Thoracic aorta (tissue), 2 donors: ENCODE measurements at regions not wholly inside any gene's neighbourhood (a gene's known extent, or its start where the extent isn't known, plus 50 kb on each side); places are given as distances from the start of the nearest gene placed in this dataset.

Source experiments
- ATAC-seq: fragments of 150-250 bp; one replicate; pipeline ENCODE4 v1.8.0; 2017; ENCODE audit warnings: low read depth; ENCODE audit not compliant: insufficient number of reproducible peaks, low FRiP score
- DNase-seq: peaks from one replicate; pipeline ENCODE4 v3.0.0-alpha.2; 2020; ENCODE audit warnings: low spot score
- H3K27ac ChIP-seq, 2 donors: fragments of 200-600 bp; sonication (generic); 1 replicate in 1 of 2; 2 replicates in 1 of 2; pipeline ENCODE4 v1.5.1; 2016; ENCODE audit warnings: mild to moderate bottlenecking in 2 of 2, moderate library complexity in 2 of 2
- H3K27me3 ChIP-seq: fragments of 200-600 bp; sonication (generic); replicated peaks from 2 replicates; pipeline ENCODE4 v1.6.0; 2016; ENCODE audit warnings: mild to moderate bottlenecking; ENCODE audit not compliant: insufficient read depth
- H3K36me3 ChIP-seq: fragments of 200-600 bp; sonication (generic); one replicate; pipeline ENCODE4 v1.5.1; 2016
- H3K4me1 ChIP-seq, 2 donors: fragments of 200-600 bp; sonication (generic); 1 replicate in 1 of 2; 2 replicates in 1 of 2; pipeline versions ENCODE4 v1.5.1 to v1.6.0; 2016; ENCODE audit warnings: low read depth in 2 of 2, mild to moderate bottlenecking in 1 of 2; ENCODE audit not compliant: control insufficient read depth in 1 of 2
- H3K4me3 ChIP-seq: fragments of 200-600 bp; sonication (generic); 2 replicates; pipeline ENCODE4 v1.5.1; 2016; ENCODE audit warnings: mild to moderate bottlenecking
- H3K9me3 ChIP-seq: fragments of 200-600 bp; sonication (generic); 2 replicates; pipeline ENCODE4 v1.5.1; 2016
- CTCF ChIP-seq: fragments of 200-600 bp; sonication (generic); IDR thresholded peaks from one replicate; pipeline ENCODE4 v1.5.1; 2019; ENCODE audit warnings: antibody characterized with exemption

- H3K4me3 ChIP-seq: no peak overlapping the region
- no peak for ATAC-seq
- no peak for TF ChIP-seq CTCF
- no peaks in the 10 kb centered on the region for H3K36me3 ChIP-seq
- H3K27me3 ChIP-seq: no peaks in the 10 kb centered on the region
- no peak for DNase-seq
- H3K27ac ChIP-seq: no peak overlapping the region
- H3K4me1 ChIP-seq: no peaks in the 10 kb centered on the region
- H3K9me3 ChIP-seq: no peaks in the 10 kb centered on the region
Measured at GRCh38 chr15:29560896-29561295, 261.4 kb downstream of the TJP1 start.

- H3K9me3 ChIP-seq: no peaks in the 10 kb centered on the region
- no peak overlapping the region for H3K4me3 ChIP-seq
- H3K36me3 ChIP-seq: no peaks in the 10 kb centered on the region
- no peak overlapping the region for H3K27ac ChIP-seq
- no peaks in the 10 kb centered on the region for H3K4me1 ChIP-seq
- DNase-seq (no peak), ATAC-seq (no peak)
- no peak for TF ChIP-seq CTCF
- no peaks in the 10 kb centered on the region for H3K27me3 ChIP-seq
Measured at GRCh38 chr15:29558261-29558660, 264.0 kb downstream of the TJP1 start.

- DNase-seq (no peak), ATAC-seq (no peak)
- Histone ChIP-seq H3K4me3 (no peak overlapping the region), H3K27ac (no peak overlapping the region), H3K36me3 (no peaks in the 10 kb centered on the region), H3K27me3 (no peaks in the 10 kb centered on the region), H3K9me3 (no peaks in the 10 kb centered on the region), H3K4me1 (no peaks in the 10 kb centered on the region)
- no peak for TF ChIP-seq CTCF
Measured at GRCh38 chr15:29557171-29557570, 265.1 kb downstream of the TJP1 start.

GRCh38 chr15:29556380-29556779 is 265.9 kb downstream of the TJP1 start:
- ATAC-seq: no peak
- no peaks in the 10 kb centered on the region for H3K27me3 ChIP-seq
- no peaks in the 10 kb centered on the region for H3K9me3 ChIP-seq
- no peaks in the 10 kb centered on the region for H3K36me3 ChIP-seq
- no peaks in the 10 kb centered on the region for H3K4me1 ChIP-seq
- no peak for TF ChIP-seq CTCF
- H3K27ac ChIP-seq: no peak overlapping the region
- H3K4me3 ChIP-seq: no peak overlapping the region
- DNase-seq: no peak

- Histone ChIP-seq H3K4me3 (no peak overlapping the region), H3K4me1 (no peaks in the 10 kb centered on the region), H3K27me3 (no peaks in the 10 kb centered on the region), H3K27ac (no peak overlapping the region), H3K9me3 (no peaks in the 10 kb centered on the region), H3K36me3 (no peaks in the 10 kb centered on the region)
- ATAC-seq (no peak), DNase-seq (no peak)
- TF ChIP-seq CTCF: no peak
Measured at GRCh38 chr15:29554531-29554930, 267.7 kb downstream of the TJP1 start.
